Stromal cell of bone marrow (primary cell): ENCODE measurements at regions not wholly inside any gene's neighbourhood (a gene's known extent, or its start where the extent isn't known, plus 50 kb on each side); places are given as distances from the start of the nearest gene placed in this dataset.
"Not testable (repeated sequence)": the region's sequence is repeated elsewhere in the genome, so short reads cannot be mapped to it uniquely, and the experiment has no call there.

Experiments used
- DNase-seq: peaks from one replicate; pipeline ENCODE4 v3.0.0-alpha.2; 2012; ENCODE audit warnings: low read depth

- DNase-seq = not testable (repeated sequence)
These were observed 277.8 kb upstream of the ARHGAP42 start for GRCh38 chr11:100409267-100409666.

- no peak for DNase-seq
These were observed 267.6 kb upstream of the ARHGAP42 start for GRCh38 chr11:100419518-100419917.

GRCh38 chr11:100434821-100435641 is 252.1 kb upstream of the ARHGAP42 start:
- no peak for DNase-seq

DNA sequence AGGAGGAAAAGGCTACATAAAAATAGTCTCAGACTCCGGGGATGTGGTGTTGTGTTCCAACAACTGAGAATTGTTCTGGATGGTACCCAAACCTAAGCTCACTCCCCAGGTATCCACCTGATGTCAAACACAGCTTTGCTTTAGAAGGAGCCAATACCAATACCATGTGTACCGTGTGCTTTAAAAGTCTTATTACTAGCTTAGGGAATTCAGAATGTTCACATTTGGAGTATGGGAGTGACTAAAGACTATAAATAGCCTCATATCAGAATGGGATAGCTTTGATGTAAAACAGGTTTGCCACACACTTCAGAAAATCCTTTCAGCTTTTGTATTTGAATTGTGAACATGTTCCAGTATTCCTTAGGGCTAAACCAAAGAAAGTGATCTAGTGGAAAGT is 248.7 kb upstream of the ARHGAP42 start:
- DNase-seq = no peak

DNA sequence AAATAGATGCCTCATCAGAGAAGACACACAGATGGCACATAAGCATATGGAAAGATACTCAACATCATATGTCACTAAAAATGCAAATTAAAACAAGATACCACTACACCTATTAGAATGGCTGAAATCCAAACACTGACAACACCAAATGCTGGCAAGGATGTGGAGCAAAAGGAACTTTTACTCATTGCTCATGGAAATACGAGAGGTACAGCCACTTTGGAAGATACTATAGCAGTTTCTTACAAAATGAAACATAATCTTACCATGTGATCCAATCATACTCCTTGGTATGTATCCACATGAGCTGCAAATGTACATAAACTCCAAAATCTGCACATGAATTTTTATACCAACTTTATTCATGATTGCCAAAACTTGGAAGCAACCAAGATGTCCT is 246.0 kb upstream of the ARHGAP42 start:
- DNase-seq = no peak

DNA sequence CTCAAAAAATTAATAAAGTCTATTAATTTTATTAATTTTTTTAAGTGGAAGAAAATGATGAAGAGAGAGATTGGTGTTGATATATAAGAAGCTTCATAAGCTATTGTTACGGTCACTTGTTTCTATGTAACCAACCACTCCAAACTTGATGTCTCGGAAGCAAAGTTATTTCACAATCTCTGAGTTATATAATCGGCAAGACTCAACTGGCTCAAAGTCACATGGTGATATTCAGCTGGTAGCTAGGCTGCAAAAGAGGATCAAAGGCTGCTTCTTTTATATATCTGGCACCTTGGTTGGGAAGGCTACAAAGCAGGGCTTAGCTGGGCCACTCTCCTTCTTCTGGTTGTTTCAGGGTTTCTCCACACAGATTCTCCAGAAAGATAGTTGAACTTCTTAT is 245.1 kb upstream of the ARHGAP42 start:
- no peak for DNase-seq

DNA sequence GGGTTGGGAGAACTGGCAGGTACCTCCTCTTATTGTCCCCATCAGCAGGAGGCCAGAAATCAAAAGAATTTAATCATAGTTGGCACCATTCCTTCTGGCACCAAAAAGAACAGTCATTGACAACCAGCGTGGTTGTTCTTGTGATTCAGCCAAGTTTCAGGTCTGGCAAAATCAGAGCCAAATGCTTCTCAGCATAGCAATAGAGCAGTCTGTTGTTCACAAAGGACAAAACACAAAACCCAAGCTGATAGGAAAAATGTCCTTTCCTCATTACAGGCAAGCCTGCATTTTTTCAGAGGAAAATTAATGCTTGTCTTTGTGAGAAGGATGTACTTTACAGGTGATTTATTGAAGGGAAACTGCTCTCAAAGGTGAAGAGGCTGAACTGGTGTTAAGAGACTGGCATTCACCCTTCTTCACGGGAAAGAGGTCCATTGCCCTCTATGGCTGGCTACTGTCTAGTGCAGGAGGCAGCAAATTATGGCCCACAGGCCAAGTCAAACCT is 241.8 kb upstream of the ARHGAP42 start:
- DNase-seq = no peak

- DNase-seq = not testable (repeated sequence)
These were observed 235.2 kb upstream of the ARHGAP42 start for GRCh38 chr11:100451801-100452460.

- DNase-seq = no peak
These were observed 227.3 kb upstream of the ARHGAP42 start for GRCh38 chr11:100459811-100460210.

DNA sequence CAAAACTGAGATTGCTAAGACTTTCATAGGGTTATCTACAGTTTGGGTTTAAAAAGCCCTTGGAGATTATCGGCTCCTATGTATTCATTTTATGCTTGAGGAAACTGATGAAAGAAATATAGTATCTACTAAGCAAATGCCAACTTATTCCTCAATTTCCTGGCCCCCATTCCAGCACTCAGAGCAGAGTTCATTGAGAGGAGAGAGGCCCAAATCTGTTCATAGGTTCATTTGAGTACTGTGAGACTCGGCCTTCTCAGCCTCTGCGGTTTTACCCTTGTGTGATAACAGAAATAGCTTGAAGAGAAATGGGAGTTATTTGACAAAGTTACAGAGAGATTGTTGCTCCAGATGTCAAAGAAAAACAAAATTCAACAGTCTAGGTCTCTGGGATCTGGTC is 226.7 kb upstream of the ARHGAP42 start:
- no peak for DNase-seq

DNA sequence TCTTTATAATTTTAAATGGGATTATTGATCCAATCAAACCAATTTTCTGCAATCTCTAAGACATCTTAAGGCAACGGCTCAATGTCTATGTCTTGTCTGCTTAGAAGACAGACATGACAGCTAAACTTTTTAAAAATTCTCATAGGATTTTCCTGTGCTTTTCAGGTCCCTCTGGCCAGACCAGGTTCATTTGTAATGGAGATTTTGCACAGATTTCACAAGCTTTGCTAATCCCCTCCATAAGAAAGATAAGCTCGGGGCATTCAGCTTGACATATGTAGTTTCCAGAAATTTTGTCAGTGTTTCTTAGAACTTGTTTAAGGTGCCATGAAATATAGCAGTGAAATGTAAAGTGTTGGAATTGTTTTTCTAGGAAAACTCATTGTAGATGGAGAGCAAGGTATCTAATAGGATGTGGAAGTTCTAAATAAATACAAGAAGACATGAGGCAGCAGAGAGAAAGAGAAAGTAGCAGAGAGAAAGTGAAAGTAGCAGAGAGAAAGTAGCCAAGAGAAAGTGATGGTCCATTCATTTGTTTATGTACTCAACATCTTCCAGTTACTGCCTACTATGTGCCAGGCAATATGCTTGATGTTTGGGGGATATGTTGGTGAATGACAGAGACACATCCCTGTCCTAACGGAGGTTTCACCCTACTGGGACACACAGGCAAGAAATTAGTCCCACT is 219.1 kb upstream of the ARHGAP42 start:
- no peak for DNase-seq

- DNase-seq = no peak
These were observed 217.3 kb upstream of the ARHGAP42 start for GRCh38 chr11:100469835-100470234.

DNA sequence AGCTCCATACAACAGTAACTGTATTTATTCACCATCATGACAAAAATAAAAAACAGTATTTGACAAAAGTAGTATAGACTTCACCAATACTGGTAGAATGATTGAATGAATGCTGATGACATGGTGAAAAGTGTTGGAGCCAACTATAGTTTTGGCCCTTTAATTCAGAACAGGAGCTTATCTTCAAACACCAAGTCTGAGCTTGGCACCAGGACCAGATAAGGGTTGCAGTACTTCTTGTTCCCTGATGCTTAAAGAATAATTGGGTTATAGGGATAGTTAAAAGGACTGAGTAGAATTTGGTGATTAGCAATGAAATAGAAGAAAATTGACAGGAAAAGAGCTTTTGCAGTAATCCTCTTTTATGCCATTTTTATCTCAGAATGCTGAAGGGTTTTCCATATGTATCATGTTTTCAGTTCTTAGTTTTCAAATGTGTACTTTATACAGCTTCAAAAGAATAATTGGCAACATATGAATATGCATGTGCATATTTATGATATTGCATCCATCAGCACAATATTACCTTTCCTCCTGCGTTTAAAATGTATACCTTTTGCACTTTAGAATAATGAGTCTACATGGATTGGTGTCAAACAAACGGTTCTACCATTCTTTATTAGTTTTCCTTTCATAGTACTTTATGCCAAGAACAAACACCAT is 214.2 kb upstream of the ARHGAP42 start:
- DNase-seq = no peak

DNA sequence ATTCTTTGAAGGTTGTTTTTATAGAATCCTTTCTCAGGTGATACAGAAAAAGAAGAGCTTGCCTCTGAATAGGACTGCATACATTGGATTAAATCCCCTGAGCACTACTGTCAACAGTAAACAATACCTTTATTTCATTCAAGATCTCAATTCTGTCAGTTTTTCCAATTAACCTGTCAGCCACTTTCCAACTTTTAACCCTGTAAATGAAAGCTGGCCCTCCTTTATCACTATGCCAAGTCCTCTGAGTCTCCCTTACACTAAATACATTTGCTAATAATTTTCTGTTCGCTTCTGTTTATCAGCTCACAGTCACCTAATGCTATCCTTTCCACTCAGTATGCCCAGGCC is 213.7 kb upstream of the ARHGAP42 start:
- no peak for DNase-seq

DNA sequence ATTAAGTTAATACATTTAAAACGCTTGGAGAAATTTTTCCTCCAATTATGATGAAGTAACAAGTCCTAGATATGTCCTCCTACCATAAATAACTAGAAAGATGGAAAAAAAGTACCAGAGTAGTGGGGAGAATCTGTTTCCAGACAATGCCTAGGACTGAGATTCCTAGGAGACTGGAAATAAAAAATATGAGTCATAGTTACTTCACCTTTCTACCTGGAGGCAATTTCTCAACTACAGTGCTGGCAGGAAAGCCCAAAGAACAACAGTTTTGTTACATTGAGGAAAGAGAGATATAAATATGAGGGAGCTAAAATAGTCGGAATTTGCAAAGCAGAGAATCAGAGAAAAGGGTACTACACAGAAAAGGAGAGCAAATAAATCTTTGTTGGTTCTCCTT is 202.1 kb upstream of the ARHGAP42 start:
- DNase-seq = no peak

GRCh38 chr11:100498780-100499179 is 188.3 kb upstream of the ARHGAP42 start:
- no peak for DNase-seq

GRCh38 chr11:100501450-100501849 is 185.6 kb upstream of the ARHGAP42 start:
- no peak for DNase-seq

DNA sequence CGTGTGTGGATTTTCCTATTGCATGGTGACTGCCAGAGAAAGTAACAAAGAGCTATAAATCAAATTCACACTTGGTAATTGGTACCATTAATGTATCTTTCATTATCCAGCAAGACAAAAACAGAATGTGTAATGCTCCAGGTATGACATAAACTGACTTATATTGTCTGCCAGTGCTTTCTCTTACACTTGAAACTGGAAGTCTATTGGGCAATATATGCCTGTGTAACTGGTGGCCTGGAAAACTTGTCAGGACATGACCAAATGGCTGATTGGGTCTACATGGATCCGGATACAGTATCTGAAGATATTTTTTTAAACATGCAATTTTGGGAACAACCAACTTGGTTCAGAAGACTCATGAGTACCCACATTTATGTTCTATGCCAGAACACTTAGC is 174.6 kb upstream of the ARHGAP42 start:
- no peak for DNase-seq

- DNase-seq = no peak
These were observed 172.0 kb upstream of the ARHGAP42 start for GRCh38 chr11:100515087-100515486.

DNA sequence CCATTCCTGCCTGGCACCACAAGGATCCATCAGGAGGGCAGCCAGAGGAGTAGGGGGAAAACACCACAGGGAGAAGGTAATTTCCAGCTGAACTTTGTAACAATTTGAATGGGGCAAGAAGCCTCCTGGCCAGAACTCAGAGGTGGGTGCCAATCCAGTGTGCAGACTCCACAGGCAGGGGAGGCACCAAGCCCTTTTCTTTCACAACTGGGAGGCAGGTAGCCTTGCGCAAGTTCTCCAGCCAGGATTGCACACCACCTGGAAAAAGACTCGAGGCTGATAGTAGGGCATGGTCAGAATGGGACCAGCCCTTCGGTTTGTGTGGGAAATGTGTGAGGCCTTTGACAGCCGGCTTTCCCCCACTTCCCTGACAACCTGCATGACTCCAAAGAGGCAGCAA is 161.9 kb upstream of the ARHGAP42 start:
- DNase-seq = no peak

- DNase-seq = no peak
These were observed 161.5 kb upstream of the ARHGAP42 start for GRCh38 chr11:100525635-100526034.

DNA sequence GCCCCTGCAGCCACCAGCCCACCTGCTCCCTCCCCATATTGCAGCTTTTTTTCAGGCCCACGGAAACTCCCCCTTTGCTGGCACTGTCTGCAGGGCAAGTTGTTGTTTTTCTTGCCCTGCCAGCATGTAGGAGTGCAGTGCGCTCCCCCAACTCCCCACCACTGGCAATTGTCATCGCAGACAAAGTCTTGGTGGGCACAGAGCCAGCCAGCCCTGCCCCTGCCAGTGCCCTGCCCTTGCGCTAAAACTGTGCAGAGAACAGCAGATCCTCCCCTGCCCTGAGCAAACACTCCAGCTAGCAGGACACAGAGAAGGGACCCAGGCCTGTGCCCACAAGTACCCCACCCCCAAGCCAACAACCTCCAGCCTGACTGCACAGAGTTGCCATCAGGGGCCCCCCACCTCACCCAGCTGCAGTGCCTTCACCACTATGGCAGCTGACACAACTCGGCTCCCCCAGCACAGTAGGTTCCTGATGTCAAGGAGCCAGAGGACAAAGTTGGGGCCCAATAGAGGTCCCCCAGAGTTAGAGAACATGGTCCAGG is 158.1 kb upstream of the ARHGAP42 start:
- no peak for DNase-seq
